Caki2 (cell line): ENCODE measurements at regions not wholly inside any gene's neighbourhood (a gene's known extent, or its start where the extent isn't known, plus 50 kb on each side); places are given as distances from the start of the nearest gene placed in this dataset.

ENCODE experiments used
- DNase-seq: peaks from one replicate; pipeline ENCODE4 v3.0.0-alpha.2; 2015; ENCODE audit warnings: low read depth
- in situ Hi-C: cut with HindIII; loops from 2 replicates; pipeline ENCODE4 v1.10.0; 2016; ENCODE audit warnings: low sequenced_read_pairs, low pct_unique_long_range_greater_than_20kb, mixed read lengths

- in situ Hi-C loops = no loop called here
- no peak for DNase-seq
Observed at GRCh38 chr2:103529798-103530502, 768.1 kb downstream of the TMEM182 start.

- in situ Hi-C loops = no loop called here
- DNase-seq = no peak
Observed at GRCh38 chr2:103552775-103553174, 790.9 kb downstream of the TMEM182 start.

- in situ Hi-C loops = no loop called here
- DNase-seq = no peak
Observed at GRCh38 chr2:103594823-103595222, 833.0 kb downstream of the TMEM182 start.

- DNase-seq = no peak
- in situ Hi-C loops = no loop called here
Observed at GRCh38 chr2:103605071-103605780, 843.4 kb downstream of the TMEM182 start.

- no peak for DNase-seq
- in situ Hi-C loops = no loop called here
Observed at GRCh38 chr2:103615611-103616105, 853.8 kb downstream of the TMEM182 start.

GRCh38 chr2:103616891-103617290 is 855.1 kb downstream of the TMEM182 start:
- in situ Hi-C loops = no loop called here
- DNase-seq = no peak

GRCh38 chr2:103618112-103618511 is 856.3 kb downstream of the TMEM182 start:
- in situ Hi-C loops = no loop called here
- no peak for DNase-seq

GRCh38 chr2:103627301-103627700 is 865.5 kb downstream of the TMEM182 start:
- in situ Hi-C loops = no loop called here
- no peak for DNase-seq

GRCh38 chr2:103638978-103639377 is 877.1 kb downstream of the TMEM182 start:
- in situ Hi-C loops = no loop called here
- DNase-seq = no peak

- peak; percentile 27 for DNase-seq
- in situ Hi-C loops = no loop called here
Observed at GRCh38 chr2:103656558-103656957, 894.7 kb downstream of the TMEM182 start.

- no peak for DNase-seq
- in situ Hi-C loops = no loop called here
Observed at GRCh38 chr2:103660519-103660918, 898.7 kb downstream of the TMEM182 start.

GRCh38 chr2:103660947-103661346 is 899.1 kb downstream of the TMEM182 start:
- no peak for DNase-seq
- in situ Hi-C loops = no loop called here

- in situ Hi-C loops = no loop called here
- DNase-seq = no peak
Observed at GRCh38 chr2:103664690-103665089, 902.9 kb downstream of the TMEM182 start.

GRCh38 chr2:103667335-103667884 is 905.6 kb downstream of the TMEM182 start:
- DNase-seq = peak; percentile 77
- in situ Hi-C loops = no loop called here

GRCh38 chr2:103669531-103669930 is 907.7 kb downstream of the TMEM182 start:
- DNase-seq = peak; percentile 32
- in situ Hi-C loops = no loop called here
